ENCODE measurements at regions not wholly inside any gene's neighbourhood (a gene's known extent, or its start where the extent isn't known, plus 50 kb on each side); places are given as distances from the start of the nearest gene placed in this dataset.

DNA sequence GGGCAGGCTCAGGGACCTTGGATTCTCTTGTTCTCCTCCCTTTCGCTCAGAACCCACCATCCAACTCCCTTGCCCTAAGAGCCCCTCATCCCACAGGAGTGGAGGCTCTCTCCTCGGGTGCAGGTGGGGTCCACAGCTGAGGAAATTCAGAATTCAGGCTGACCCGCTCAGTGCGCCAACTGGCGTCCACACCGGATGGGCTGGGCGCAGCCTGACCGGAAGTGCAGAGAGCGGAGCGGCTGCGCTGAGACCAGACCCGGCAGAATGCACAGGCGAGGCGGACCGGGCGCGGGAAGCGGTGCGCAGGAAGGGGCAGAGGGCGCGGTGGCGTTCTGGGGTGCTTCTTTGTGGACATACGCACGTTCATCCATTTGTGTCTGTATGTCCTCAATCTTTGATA is 210.4 kb upstream of the NDN start:
- ChIA-PET CTCF (no interaction called here), POLR2A (no interaction called here)
- H3K27ac ChIP-seq (ENCODE audit: low read length): no peak overlapping the region
- no peak for TF ChIP-seq SIN3A (IDR thresholded peaks at IDR 0.05; ENCODE audit: borderline replicate concordance, insufficient read depth, low read depth, low read length)
- TF ChIP-seq, protein P1, sequence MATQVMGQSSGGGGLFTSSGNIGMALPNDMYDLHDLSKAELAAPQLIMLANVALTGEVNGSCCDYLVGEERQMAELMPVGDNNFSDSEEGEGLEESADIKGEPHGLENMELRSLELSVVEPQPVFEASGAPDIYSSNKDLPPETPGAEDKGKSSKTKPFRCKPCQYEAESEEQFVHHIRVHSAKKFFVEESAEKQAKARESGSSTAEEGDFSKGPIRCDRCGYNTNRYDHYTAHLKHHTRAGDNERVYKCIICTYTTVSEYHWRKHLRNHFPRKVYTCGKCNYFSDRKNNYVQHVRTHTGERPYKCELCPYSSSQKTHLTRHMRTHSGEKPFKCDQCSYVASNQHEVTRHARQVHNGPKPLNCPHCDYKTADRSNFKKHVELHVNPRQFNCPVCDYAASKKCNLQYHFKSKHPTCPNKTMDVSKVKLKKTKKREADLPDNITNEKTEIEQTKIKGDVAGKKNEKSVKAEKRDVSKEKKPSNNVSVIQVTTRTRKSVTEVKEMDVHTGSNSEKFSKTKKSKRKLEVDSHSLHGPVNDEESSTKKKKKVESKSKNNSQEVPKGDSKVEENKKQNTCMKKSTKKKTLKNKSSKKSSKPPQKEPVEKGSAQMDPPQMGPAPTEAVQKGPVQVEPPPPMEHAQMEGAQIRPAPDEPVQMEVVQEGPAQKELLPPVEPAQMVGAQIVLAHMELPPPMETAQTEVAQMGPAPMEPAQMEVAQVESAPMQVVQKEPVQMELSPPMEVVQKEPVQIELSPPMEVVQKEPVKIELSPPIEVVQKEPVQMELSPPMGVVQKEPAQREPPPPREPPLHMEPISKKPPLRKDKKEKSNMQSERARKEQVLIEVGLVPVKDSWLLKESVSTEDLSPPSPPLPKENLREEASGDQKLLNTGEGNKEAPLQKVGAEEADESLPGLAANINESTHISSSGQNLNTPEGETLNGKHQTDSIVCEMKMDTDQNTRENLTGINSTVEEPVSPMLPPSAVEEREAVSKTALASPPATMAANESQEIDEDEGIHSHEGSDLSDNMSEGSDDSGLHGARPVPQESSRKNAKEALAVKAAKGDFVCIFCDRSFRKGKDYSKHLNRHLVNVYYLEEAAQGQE (IDR thresholded peaks at IDR 0.05; ENCODE audit: insufficient read depth in 1 of 2, low read depth in 2 of 2, low read length in 1 of 2): no peak
- TF ChIP-seq POLR2AphosphoS5 (IDR thresholded peaks at IDR 0.05; ENCODE audit: low read depth, low read length): no peak
- TF ChIP-seq, protein P2, sequence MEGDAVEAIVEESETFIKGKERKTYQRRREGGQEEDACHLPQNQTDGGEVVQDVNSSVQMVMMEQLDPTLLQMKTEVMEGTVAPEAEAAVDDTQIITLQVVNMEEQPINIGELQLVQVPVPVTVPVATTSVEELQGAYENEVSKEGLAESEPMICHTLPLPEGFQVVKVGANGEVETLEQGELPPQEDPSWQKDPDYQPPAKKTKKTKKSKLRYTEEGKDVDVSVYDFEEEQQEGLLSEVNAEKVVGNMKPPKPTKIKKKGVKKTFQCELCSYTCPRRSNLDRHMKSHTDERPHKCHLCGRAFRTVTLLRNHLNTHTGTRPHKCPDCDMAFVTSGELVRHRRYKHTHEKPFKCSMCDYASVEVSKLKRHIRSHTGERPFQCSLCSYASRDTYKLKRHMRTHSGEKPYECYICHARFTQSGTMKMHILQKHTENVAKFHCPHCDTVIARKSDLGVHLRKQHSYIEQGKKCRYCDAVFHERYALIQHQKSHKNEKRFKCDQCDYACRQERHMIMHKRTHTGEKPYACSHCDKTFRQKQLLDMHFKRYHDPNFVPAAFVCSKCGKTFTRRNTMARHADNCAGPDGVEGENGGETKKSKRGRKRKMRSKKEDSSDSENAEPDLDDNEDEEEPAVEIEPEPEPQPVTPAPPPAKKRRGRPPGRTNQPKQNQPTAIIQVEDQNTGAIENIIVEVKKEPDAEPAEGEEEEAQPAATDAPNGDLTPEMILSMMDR (IDR thresholded peaks at IDR 0.05): no peak
- no peak for TF ChIP-seq TCF7L2 (IDR thresholded peaks at IDR 0.05; ENCODE audit: low read depth, low read length)
- intact Hi-C loops (cut with micrococcal nuclease; ENCODE audit: unreplicated experiment) (no loop called here), in situ Hi-C loops (cut with HindIII; ENCODE audit: low pct_unique_long_range_greater_than_20kb, low sequenced_read_pairs) (no loop called here)
- DNase-seq (ENCODE audit: low read depth, low spot score) (no peak), ATAC-seq (no peak)
- H3K27me3 ChIP-seq (ENCODE audit: control insufficient read depth, insufficient read depth, low read length): no peaks in the 10 kb centered on the region
- H3K9me3 ChIP-seq (ENCODE audit: control insufficient read depth, insufficient read depth, low read depth, low read length): no peaks in the 10 kb centered on the region
- H3K4me3 ChIP-seq (ENCODE audit: low read depth in 2 of 2, low read length in 2 of 2): no peak overlapping the region; a peak in 1 of 4 replicates
- no peaks in the 10 kb centered on the region for H3K4me1 ChIP-seq (ENCODE audit: control insufficient read depth, insufficient read depth, low read length)
- no TSS peak for BruUV-seq (replicated peaks)
- H3K36me3 ChIP-seq (ENCODE audit: control insufficient read depth, insufficient read depth, low read length): no peaks in the 10 kb centered on the region

DNA sequence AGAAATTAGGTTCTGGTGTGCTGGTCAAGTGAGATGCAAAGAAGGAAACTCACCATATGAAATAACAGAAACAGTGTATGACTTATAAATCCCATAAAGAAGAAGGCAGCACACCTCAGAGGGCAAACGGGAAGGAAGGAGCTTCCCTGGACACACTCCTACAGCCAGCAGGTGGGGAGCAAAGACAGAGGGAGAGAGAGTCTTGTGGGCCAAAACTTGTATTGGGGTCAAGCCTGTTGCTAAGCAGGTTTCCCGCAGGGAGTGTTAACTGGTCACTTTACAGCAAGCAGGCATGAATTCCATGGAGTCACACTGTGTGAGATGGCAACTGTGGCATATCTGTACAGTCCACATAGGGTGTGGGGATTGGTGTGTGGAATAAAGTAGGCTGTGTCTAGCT is 222.9 kb upstream of the NDN start:
- Histone ChIP-seq H3K4me1 (ENCODE audit: control insufficient read depth, insufficient read depth, low read length) (no peaks in the 10 kb centered on the region), H3K9me3 (ENCODE audit: control insufficient read depth, insufficient read depth, low read depth, low read length) (no peaks in the 10 kb centered on the region), H3K4me3 (ENCODE audit: low read depth in 2 of 2, low read length in 2 of 2) (no peak overlapping the region), H3K27me3 (ENCODE audit: control insufficient read depth, insufficient read depth, low read length) (no peaks in the 10 kb centered on the region), H3K36me3 (ENCODE audit: control insufficient read depth, insufficient read depth, low read length) (no peaks in the 10 kb centered on the region), H3K27ac (ENCODE audit: low read length) (no peak overlapping the region)
- ATAC-seq (no peak), DNase-seq (ENCODE audit: low read depth, low spot score) (no peak)
- in situ Hi-C loops (cut with HindIII; ENCODE audit: low pct_unique_long_range_greater_than_20kb, low sequenced_read_pairs): no loop called here
- TF ChIP-seq, protein P2 (IDR thresholded peaks at IDR 0.05): no peak
- TF ChIP-seq, protein P1 (IDR thresholded peaks at IDR 0.05; ENCODE audit: insufficient read depth in 1 of 2, low read depth in 2 of 2, low read length in 1 of 2): no peak
- TF ChIP-seq TCF7L2 (IDR thresholded peaks at IDR 0.05; ENCODE audit: low read depth, low read length) (no peak), POLR2AphosphoS5 (IDR thresholded peaks at IDR 0.05; ENCODE audit: low read depth, low read length) (no peak), SIN3A (IDR thresholded peaks at IDR 0.05; ENCODE audit: borderline replicate concordance, insufficient read depth, low read depth, low read length) (no peak)
- ChIA-PET POLR2A (no interaction called here), CTCF (no interaction called here)
- intact Hi-C loops (cut with micrococcal nuclease; ENCODE audit: unreplicated experiment): no loop called here
- no TSS peak for BruUV-seq (replicated peaks)
